ENCODE measurements at regions not wholly inside any gene's neighbourhood (a gene's known extent, or its start where the extent isn't known, plus 50 kb on each side); places are given as distances from the start of the nearest gene placed in this dataset.

DNA sequence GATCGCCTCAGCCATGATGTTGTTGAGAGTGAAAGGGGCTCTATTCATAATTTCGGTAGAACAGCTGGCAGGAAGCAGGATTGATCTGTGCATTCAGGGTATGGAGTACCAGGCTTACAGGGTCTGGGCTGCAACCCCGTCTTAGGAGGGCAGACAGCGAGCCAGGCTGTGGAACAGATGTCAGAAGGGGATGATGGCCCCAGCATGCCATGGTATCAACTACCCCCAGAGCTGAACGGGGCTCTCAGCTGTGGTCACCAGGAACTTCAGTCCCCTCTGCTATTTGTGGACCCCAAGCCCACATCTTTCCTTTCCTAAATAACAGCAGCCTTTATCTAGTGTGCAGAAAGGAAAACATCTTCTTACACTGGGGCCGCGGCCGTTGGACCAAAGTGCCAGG, 422.2 kb upstream of the SALL3 start:
- Histone ChIP-seq H3K4me3 (ENCODE audit: low read depth in 1 of 5, low read length in 5 of 5) (no peak overlapping the region), H3K27ac (ENCODE audit: low read depth, low read length) (no peak overlapping the region), H3K9ac (ENCODE audit: low read length in 5 of 5) (no peak overlapping the region), H3K36me3 (ENCODE audit: control insufficient read depth in 5 of 5, insufficient read depth in 5 of 5, low read length in 5 of 5) (no peaks in the 10 kb centered on the region), H3K9me3 (ENCODE audit: control insufficient read depth in 5 of 5, low read length in 5 of 5) (peaks cover 3 to 27% (median 21%) of the 10 kb centered on the region in 5 donors), H3K4me1 (ENCODE audit: control insufficient read depth in 5 of 5, insufficient read depth in 5 of 5, low read length in 5 of 5) (no peaks in the 10 kb centered on the region), H3K27me3 (ENCODE audit: control insufficient read depth in 5 of 5, insufficient read depth in 4 of 5, low read length in 5 of 5) (peaks cover 0 to 4% (median 3%) of the 10 kb centered on the region in 5 donors)

DNA sequence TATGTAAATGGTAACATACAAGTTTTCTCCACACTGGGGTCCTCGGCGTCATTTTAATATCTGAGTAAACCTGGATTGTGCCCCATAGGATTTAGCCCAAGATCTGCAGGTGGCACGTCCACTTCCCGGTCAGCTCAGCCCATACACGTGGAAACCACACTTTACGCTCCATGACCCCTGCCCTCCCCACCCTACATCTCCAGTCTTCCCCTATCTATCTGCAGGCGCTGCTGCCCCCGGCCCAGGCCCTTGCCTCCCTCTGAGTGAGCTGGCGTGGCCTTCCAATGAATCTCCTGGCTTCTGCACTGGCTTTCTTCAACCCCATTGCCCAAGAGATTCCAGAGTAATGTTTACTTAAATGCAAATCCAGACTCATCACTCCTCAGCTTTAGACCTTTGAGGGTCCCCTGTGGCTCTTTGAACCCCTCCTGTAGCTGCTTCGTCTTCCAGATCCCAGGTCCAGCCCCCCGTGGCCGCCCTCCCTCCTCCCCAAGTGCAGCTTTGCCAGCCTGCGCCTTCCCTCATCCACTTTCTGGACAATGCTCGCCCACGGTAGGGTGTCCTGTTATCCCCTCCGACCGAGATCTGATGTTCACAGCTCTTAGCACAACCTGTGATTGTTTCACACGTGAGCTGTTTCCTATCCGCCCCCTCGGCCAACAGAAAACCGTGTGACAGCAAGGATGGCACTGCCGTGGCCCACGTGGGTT, 421.4 kb upstream of the SALL3 start:
- Histone ChIP-seq H3K36me3 (ENCODE audit: control insufficient read depth in 5 of 5, insufficient read depth in 5 of 5, low read length in 5 of 5) (no peaks in the 10 kb centered on the region), H3K27me3 (ENCODE audit: control insufficient read depth in 5 of 5, insufficient read depth in 4 of 5, low read length in 5 of 5) (peaks cover 0 to 4% (median 3%) of the 10 kb centered on the region in 5 donors), H3K4me1 (ENCODE audit: control insufficient read depth in 5 of 5, insufficient read depth in 5 of 5, low read length in 5 of 5) (no peaks in the 10 kb centered on the region), H3K27ac (ENCODE audit: low read depth, low read length) (no peak overlapping the region), H3K4me3 (ENCODE audit: low read depth in 1 of 5, low read length in 5 of 5) (no peak overlapping the region), H3K9me3 (ENCODE audit: control insufficient read depth in 5 of 5, low read length in 5 of 5) (peaks cover 3 to 27% (median 21%) of the 10 kb centered on the region in 5 donors), H3K9ac (ENCODE audit: low read length in 5 of 5) (no peak overlapping the region)

DNA sequence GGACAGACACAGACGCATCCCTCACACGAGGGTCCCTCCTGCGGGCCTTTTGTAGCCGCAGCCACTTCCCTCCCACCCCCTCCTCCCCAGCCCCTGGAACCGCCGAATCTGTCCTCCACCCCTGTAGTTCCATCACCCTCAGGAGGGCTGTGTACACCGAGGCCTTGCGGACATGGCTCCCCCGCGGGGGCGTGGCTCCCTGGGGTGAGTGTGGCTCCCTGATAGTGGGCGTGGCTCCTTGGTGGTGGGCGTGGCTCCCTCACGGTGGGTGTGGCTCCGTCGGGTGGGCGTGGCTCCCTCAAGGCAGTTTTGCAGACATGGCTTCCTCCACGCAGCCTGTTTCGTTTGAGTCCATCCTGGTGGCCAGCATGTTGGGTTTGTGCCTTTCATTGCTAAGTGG, 420.7 kb upstream of the SALL3 start:
- peaks cover 3 to 27% (median 18%) of the 10 kb centered on the region in 5 donors for H3K9me3 ChIP-seq (ENCODE audit: control insufficient read depth in 5 of 5, low read length in 5 of 5)
- no peaks in the 10 kb centered on the region for H3K36me3 ChIP-seq (ENCODE audit: control insufficient read depth in 5 of 5, insufficient read depth in 5 of 5, low read length in 5 of 5)
- H3K9ac ChIP-seq (ENCODE audit: low read length in 5 of 5) = no peak overlapping the region
- H3K27me3 ChIP-seq (ENCODE audit: control insufficient read depth in 5 of 5, insufficient read depth in 4 of 5, low read length in 5 of 5) = peaks cover 0 to 4% (median 3%) of the 10 kb centered on the region in 5 donors
- H3K4me3 ChIP-seq (ENCODE audit: low read depth in 1 of 5, low read length in 5 of 5) = no peak overlapping the region
- H3K4me1 ChIP-seq (ENCODE audit: control insufficient read depth in 5 of 5, insufficient read depth in 5 of 5, low read length in 5 of 5) = no peaks in the 10 kb centered on the region
- H3K27ac ChIP-seq (ENCODE audit: low read depth, low read length) = no peak overlapping the region

DNA sequence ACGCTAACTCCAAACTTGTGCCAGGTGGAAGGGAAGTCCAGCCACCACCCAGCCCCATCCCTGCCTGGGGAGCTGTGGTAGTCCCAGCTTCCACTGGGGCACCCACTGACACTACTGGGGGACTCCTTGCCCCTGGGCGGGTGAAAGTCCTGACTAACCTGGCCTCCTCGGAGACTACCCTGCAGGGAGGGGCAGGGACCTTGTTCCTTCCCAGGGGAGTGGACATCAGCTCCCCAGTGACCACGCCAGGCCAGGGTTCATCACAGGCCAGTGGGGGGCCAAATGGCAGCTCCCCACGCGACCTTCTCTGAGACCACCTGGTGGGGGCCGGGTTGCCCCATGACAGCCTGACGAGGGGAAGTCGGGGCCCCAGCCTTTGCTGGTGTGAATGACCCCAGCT, 420.0 kb upstream of the SALL3 start:
- H3K27me3 ChIP-seq (ENCODE audit: control insufficient read depth in 5 of 5, insufficient read depth in 4 of 5, low read length in 5 of 5) = peaks cover 0 to 4% (median 3%) of the 10 kb centered on the region in 5 donors
- no peaks in the 10 kb centered on the region for H3K36me3 ChIP-seq (ENCODE audit: control insufficient read depth in 5 of 5, insufficient read depth in 5 of 5, low read length in 5 of 5)
- no peak overlapping the region for H3K4me3 ChIP-seq (ENCODE audit: low read depth in 1 of 5, low read length in 5 of 5)
- no peaks in the 10 kb centered on the region for H3K4me1 ChIP-seq (ENCODE audit: control insufficient read depth in 5 of 5, insufficient read depth in 5 of 5, low read length in 5 of 5)
- peaks cover 3 to 24% (median 15%) of the 10 kb centered on the region in 5 donors for H3K9me3 ChIP-seq (ENCODE audit: control insufficient read depth in 5 of 5, low read length in 5 of 5)
- no peak overlapping the region for H3K9ac ChIP-seq (ENCODE audit: low read length in 5 of 5)
- H3K27ac ChIP-seq (ENCODE audit: low read depth, low read length) = no peak overlapping the region

DNA sequence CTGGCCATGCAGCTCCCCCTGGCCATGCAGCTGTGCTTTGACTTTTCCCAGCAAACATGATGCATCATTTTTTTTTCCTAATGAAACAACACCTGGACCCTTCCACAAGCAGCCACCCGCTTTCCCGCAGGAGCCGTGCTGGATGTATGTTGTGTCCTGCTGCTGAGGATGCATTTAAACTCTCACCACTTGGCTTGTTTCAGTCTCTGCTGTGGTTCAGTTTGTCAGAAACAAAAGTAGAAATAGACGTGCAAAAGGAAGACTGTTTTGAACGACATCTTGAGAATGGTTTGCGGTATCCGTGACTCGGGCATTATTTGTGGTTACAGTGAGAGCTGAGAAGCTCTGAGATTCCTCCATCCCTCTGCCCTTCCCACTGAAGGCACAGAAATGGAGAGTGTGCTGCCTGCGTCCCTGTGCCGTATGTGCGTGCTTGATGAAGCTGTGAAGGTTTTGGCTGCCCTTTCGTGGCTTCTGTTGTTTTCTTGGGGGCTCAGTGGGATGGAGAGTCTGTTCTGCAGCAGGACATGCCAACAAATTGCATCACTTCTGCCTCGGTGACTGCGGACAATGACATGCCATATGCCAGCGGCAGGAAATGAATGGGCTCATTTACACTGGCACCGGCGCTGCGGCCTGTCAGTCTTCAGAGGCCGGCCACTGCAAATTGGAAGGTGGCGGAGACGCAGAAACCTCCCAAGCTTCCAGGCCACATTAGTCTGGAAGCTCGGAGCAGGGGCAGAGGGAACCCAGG, 417.7 kb upstream of the SALL3 start:
- Histone ChIP-seq H3K27ac (ENCODE audit: low read depth, low read length) (no peak overlapping the region), H3K4me3 (ENCODE audit: low read depth in 1 of 5, low read length in 5 of 5) (no peak overlapping the region), H3K36me3 (ENCODE audit: control insufficient read depth in 5 of 5, insufficient read depth in 5 of 5, low read length in 5 of 5) (no peaks in the 10 kb centered on the region), H3K4me1 (ENCODE audit: control insufficient read depth in 5 of 5, insufficient read depth in 5 of 5, low read length in 5 of 5) (no peaks in the 10 kb centered on the region), H3K9me3 (ENCODE audit: control insufficient read depth in 5 of 5, low read length in 5 of 5) (peaks cover 0 to 13% (median 7%) of the 10 kb centered on the region in 5 donors), H3K27me3 (ENCODE audit: control insufficient read depth in 5 of 5, insufficient read depth in 4 of 5, low read length in 5 of 5) (peaks cover 0 to 4% (median 3%) of the 10 kb centered on the region in 5 donors), H3K9ac (ENCODE audit: low read length in 5 of 5) (no peak overlapping the region)

DNA sequence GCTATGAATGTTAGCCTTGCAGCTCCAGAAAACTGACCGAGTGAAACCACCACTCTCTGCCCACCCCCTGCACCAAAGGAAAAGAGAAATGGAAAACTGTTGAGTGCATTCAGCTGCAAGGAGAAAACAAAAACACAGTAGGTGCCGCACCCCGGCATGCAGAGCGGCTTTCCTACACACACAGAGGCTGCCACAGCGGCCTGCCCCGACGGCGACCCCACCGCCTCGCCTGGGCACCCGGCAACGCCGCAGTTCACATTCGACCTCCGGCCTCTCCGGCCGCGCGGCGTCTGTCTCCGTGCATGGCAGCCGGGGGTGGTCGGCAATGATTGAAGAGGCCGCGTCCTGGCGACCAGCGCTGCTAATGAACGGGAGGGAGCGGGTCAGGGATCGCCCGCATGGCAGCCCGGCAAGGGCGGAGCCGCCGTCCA, 417.1 kb upstream of the SALL3 start:
- Histone ChIP-seq H3K9ac (ENCODE audit: low read length in 5 of 5) (no peak overlapping the region), H3K27ac (ENCODE audit: low read depth, low read length) (no peak overlapping the region), H3K36me3 (ENCODE audit: control insufficient read depth in 5 of 5, insufficient read depth in 5 of 5, low read length in 5 of 5) (no peaks in the 10 kb centered on the region), H3K4me3 (ENCODE audit: low read depth in 1 of 5, low read length in 5 of 5) (no peak overlapping the region), H3K4me1 (ENCODE audit: control insufficient read depth in 5 of 5, insufficient read depth in 5 of 5, low read length in 5 of 5) (no peaks in the 10 kb centered on the region), H3K9me3 (ENCODE audit: control insufficient read depth in 5 of 5, low read length in 5 of 5) (peaks cover 0 to 16% (median 5%) of the 10 kb centered on the region in 5 donors), H3K27me3 (ENCODE audit: control insufficient read depth in 5 of 5, insufficient read depth in 4 of 5, low read length in 5 of 5) (peaks cover 0 to 4% (median 3%) of the 10 kb centered on the region in 5 donors)

DNA sequence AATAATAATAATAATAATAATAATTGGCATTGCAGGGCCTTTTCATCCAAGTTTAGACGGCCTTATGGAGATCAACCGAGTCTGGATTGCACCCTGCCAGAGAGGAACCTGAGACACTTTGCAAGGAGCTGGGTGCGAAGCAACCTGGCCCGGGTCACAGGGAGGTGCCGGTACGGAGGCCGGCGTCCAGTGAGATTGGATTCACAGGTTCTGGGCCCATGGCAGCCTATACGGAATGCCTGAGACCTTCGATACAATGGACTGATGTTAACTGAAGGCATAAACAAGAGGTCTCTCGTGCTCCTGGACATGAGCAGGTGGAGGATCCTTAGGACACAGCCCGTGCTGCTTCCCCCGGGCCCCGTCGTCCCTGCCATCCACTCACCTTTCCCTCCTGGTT, 416.5 kb upstream of the SALL3 start:
- Histone ChIP-seq H3K27me3 (ENCODE audit: control insufficient read depth in 5 of 5, insufficient read depth in 4 of 5, low read length in 5 of 5) (peaks cover 0 to 4% (median 3%) of the 10 kb centered on the region in 5 donors), H3K4me3 (ENCODE audit: low read depth in 1 of 5, low read length in 5 of 5) (no peak overlapping the region), H3K9me3 (ENCODE audit: control insufficient read depth in 5 of 5, low read length in 5 of 5) (peaks cover 0 to 16% (median 5%) of the 10 kb centered on the region in 5 donors), H3K27ac (ENCODE audit: low read depth, low read length) (no peak overlapping the region), H3K9ac (ENCODE audit: low read length in 5 of 5) (no peak overlapping the region), H3K36me3 (ENCODE audit: control insufficient read depth in 5 of 5, insufficient read depth in 5 of 5, low read length in 5 of 5) (no peaks in the 10 kb centered on the region), H3K4me1 (ENCODE audit: control insufficient read depth in 5 of 5, insufficient read depth in 5 of 5, low read length in 5 of 5) (no peaks in the 10 kb centered on the region)

DNA sequence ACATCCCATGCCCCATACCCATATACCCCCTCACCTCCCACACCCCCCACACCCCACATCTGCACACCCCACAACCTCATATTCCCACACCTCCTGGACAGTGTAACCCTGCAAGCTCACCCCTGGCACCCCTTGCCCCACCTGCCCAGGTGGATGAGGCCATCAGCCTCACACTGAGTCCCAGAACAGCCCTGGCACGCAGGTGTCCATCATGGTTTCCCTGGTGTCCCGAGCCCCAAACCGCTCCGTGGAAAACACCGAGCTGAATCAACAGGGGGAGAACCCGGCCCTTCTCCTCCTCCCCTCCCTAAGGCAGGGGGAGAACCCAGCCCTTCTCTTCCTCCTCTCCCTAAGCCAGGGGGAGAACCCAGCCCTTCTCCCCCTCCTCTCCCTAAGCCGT, 415.6 kb upstream of the SALL3 start:
- Histone ChIP-seq H3K27ac (ENCODE audit: low read depth, low read length) (no peak overlapping the region), H3K4me1 (ENCODE audit: control insufficient read depth in 5 of 5, insufficient read depth in 5 of 5, low read length in 5 of 5) (no peaks in the 10 kb centered on the region), H3K9ac (ENCODE audit: low read length in 5 of 5) (no peak overlapping the region), H3K4me3 (ENCODE audit: low read depth in 1 of 5, low read length in 5 of 5) (no peak overlapping the region), H3K27me3 (ENCODE audit: control insufficient read depth in 5 of 5, insufficient read depth in 4 of 5, low read length in 5 of 5) (peaks cover 0 to 4% (median 3%) of the 10 kb centered on the region in 5 donors), H3K36me3 (ENCODE audit: control insufficient read depth in 5 of 5, insufficient read depth in 5 of 5, low read length in 5 of 5) (no peaks in the 10 kb centered on the region), H3K9me3 (ENCODE audit: control insufficient read depth in 5 of 5, low read length in 5 of 5) (peaks cover 0 to 17% (median 9%) of the 10 kb centered on the region in 5 donors)

DNA sequence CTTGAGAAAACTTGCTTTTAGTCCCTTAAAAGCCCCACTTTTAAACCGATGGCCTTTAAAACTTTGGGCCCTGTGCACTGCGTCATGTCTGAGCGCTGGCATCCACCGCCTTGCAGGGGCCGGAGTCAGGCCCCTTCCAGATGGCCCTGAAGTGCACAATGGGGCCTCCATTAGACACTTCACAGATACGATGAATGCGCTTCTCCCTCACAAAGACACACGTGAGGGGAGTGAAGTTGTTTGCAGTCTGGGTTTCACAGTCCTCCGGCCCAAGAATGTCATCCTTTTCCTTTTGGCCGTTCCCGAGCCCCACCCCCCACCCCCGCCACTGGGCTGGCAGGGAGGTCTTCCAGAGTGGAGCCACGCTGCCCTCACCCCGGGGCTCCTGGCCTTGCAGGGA, 415.1 kb upstream of the SALL3 start:
- peaks cover 0 to 1% (median under 1%) of the 10 kb centered on the region in 5 donors for H3K27me3 ChIP-seq (ENCODE audit: control insufficient read depth in 5 of 5, insufficient read depth in 4 of 5, low read length in 5 of 5)
- peaks cover 0 to 17% (median 9%) of the 10 kb centered on the region in 5 donors for H3K9me3 ChIP-seq (ENCODE audit: control insufficient read depth in 5 of 5, low read length in 5 of 5)
- H3K4me1 ChIP-seq (ENCODE audit: control insufficient read depth in 5 of 5, insufficient read depth in 5 of 5, low read length in 5 of 5) = no peaks in the 10 kb centered on the region
- H3K36me3 ChIP-seq (ENCODE audit: control insufficient read depth in 5 of 5, insufficient read depth in 5 of 5, low read length in 5 of 5) = no peaks in the 10 kb centered on the region
- H3K4me3 ChIP-seq (ENCODE audit: low read depth in 1 of 5, low read length in 5 of 5) = no peak overlapping the region
- H3K9ac ChIP-seq (ENCODE audit: low read length in 5 of 5) = no peak overlapping the region
- H3K27ac ChIP-seq (ENCODE audit: low read depth, low read length) = no peak overlapping the region

DNA sequence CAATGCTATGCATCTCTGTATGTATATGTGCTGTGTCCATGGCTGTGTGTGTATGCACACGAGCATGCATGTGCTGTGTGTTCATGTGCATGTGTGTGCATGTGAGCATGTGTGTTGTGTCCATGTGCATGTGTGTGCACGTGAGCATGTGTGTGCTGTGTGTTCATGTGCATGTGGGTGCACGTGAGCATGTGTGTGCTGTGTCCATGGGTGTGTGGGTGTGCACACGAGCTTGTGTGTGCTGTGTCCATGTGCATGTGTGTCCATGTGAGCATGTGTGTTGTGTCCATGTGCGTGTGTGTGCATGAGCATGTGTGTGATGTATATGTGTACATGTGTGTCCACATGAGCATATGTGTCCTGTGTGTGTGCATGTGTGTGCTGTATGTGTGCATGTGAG, 414.4 kb upstream of the SALL3 start:
- no peaks in the 10 kb centered on the region for H3K4me1 ChIP-seq (ENCODE audit: control insufficient read depth in 5 of 5, insufficient read depth in 5 of 5, low read length in 5 of 5)
- no peaks in the 10 kb centered on the region for H3K27me3 ChIP-seq (ENCODE audit: control insufficient read depth in 5 of 5, insufficient read depth in 4 of 5, low read length in 5 of 5)
- no peak overlapping the region for H3K9ac ChIP-seq (ENCODE audit: low read length in 5 of 5)

More for the DNA sequence above, 414.4 kb upstream of the SALL3 start:
- Histone ChIP-seq H3K36me3 (ENCODE audit: control insufficient read depth in 5 of 5, insufficient read depth in 5 of 5, low read length in 5 of 5) (no peaks in the 10 kb centered on the region), H3K27ac (ENCODE audit: low read depth, low read length) (no peak overlapping the region), H3K4me3 (ENCODE audit: low read depth in 1 of 5, low read length in 5 of 5) (no peak overlapping the region), H3K9me3 (ENCODE audit: control insufficient read depth in 5 of 5, low read length in 5 of 5) (peaks cover 0 to 17% (median 12%) of the 10 kb centered on the region in 5 donors)
